ENCODE measurements at regions not wholly inside any gene's neighbourhood (a gene's known extent, or its start where the extent isn't known, plus 50 kb on each side); places are given as distances from the start of the nearest gene placed in this dataset.
A peak's percentile ranks its signal among the peaks of the same experiment; 100 is the strongest.
"Not testable (repeated sequence)": the region's sequence is repeated elsewhere in the genome, so short reads cannot be mapped to it uniquely, and the experiment has no call there.

- FAIRE-seq (no peak), DNase-seq (ENCODE audit: insufficient read length, low spot score) (no peak)
- no peak for TF ChIP-seq POLR2A (IDR thresholded peaks at IDR 0.05; ENCODE audit: low read depth, low read length)
Measured at GRCh38 chr13:75196147-75196837, 285.7 kb downstream of the TBC1D4 start.

GRCh38 chr13:75195495-75196146, 286.3 kb downstream of the TBC1D4 start:
- no peak for TF ChIP-seq POLR2A (IDR thresholded peaks at IDR 0.05; ENCODE audit: low read depth, low read length)
- DNase-seq (ENCODE audit: insufficient read length, low spot score) (no peak), FAIRE-seq (no peak)

- no peak for FAIRE-seq
- no peak for DNase-seq (ENCODE audit: insufficient read length, low spot score)
- TF ChIP-seq POLR2A (IDR thresholded peaks at IDR 0.05; ENCODE audit: low read depth, low read length): no peak
Measured at GRCh38 chr13:75194717-75195462, 287.1 kb downstream of the TBC1D4 start.

GRCh38 chr13:75186379-75186778, 295.6 kb downstream of the TBC1D4 start:
- no peak for DNase-seq (ENCODE audit: insufficient read length, low spot score)
- no peak for TF ChIP-seq POLR2A (IDR thresholded peaks at IDR 0.05; ENCODE audit: low read depth, low read length)
- FAIRE-seq: no peak

GRCh38 chr13:75181906-75182305, 300.1 kb downstream of the TBC1D4 start:
- no peak for TF ChIP-seq POLR2A (IDR thresholded peaks at IDR 0.05; ENCODE audit: low read depth, low read length)
- FAIRE-seq: peak; percentile 58

GRCh38 chr13:75180805-75181455, 301.0 kb downstream of the TBC1D4 start:
- FAIRE-seq: no peak
- DNase-seq (ENCODE audit: insufficient read length, low spot score): no peak
- no peak for TF ChIP-seq POLR2A (IDR thresholded peaks at IDR 0.05; ENCODE audit: low read depth, low read length)

More at GRCh38 chr13:75181906-75182305, 300.1 kb downstream of the TBC1D4 start:
- DNase-seq (ENCODE audit: insufficient read length, low spot score): peak; percentile 11

GRCh38 chr13:75178436-75178835, 303.5 kb downstream of the TBC1D4 start:
- TF ChIP-seq POLR2A (IDR thresholded peaks at IDR 0.05; ENCODE audit: low read depth, low read length): no peak
- no peak for DNase-seq (ENCODE audit: insufficient read length, low spot score)
- FAIRE-seq: no peak

- DNase-seq (ENCODE audit: insufficient read length, low spot score): no peak
- TF ChIP-seq POLR2A (IDR thresholded peaks at IDR 0.05; ENCODE audit: low read depth, low read length): no peak
- no peak for FAIRE-seq
Measured at GRCh38 chr13:75175575-75175974, 306.4 kb downstream of the TBC1D4 start.

- not testable (repeated sequence) for FAIRE-seq
Measured at GRCh38 chr13:75175097-75175496, 306.9 kb downstream of the TBC1D4 start.

GRCh38 chr13:75174481-75174880, 307.5 kb downstream of the TBC1D4 start:
- TF ChIP-seq POLR2A (IDR thresholded peaks at IDR 0.05; ENCODE audit: low read depth, low read length): no peak
- FAIRE-seq (no peak), DNase-seq (ENCODE audit: insufficient read length, low spot score) (no peak)

More at GRCh38 chr13:75175097-75175496, 306.9 kb downstream of the TBC1D4 start:
- DNase-seq (ENCODE audit: insufficient read length, low spot score): not testable (repeated sequence)

GRCh38 chr13:75173457-75174356, 308.3 kb downstream of the TBC1D4 start:
- DNase-seq (ENCODE audit: insufficient read length, low spot score) (no peak), FAIRE-seq (peak; percentile 57)
- no peak for TF ChIP-seq POLR2A (IDR thresholded peaks at IDR 0.05; ENCODE audit: low read depth, low read length)

GRCh38 chr13:75170311-75170710, 311.7 kb downstream of the TBC1D4 start:
- FAIRE-seq (no peak), DNase-seq (ENCODE audit: insufficient read length, low spot score) (no peak)
- no peak for TF ChIP-seq POLR2A (IDR thresholded peaks at IDR 0.05; ENCODE audit: low read depth, low read length)
